GM19438 (cell line): ENCODE measurements at regions not wholly inside any gene's neighbourhood (a gene's known extent, or its start where the extent isn't known, plus 50 kb on each side); places are given as distances from the start of the nearest gene placed in this dataset.
"Not testable (repeated sequence)": the region's sequence is repeated elsewhere in the genome, so short reads cannot be mapped to it uniquely, and the experiment has no call there.

Source experiments
- ATAC-seq: cut with Tn5 transposase; IDR thresholded peaks from one replicate; pipeline ENCODE4 v1.9.1; 2021; ENCODE audit warnings: low read depth; ENCODE audit not compliant: unreplicated experiment

- ATAC-seq = not testable (repeated sequence)
These were observed 197.4 kb downstream of the TMEM121 start for GRCh38 chr14:105723776-105724175.

GRCh38 chr14:105729825-105730368 lies 203.5 kb downstream of the TMEM121 start:
- not testable (repeated sequence) for ATAC-seq

- ATAC-seq = not testable (repeated sequence)
These were observed 204.3 kb downstream of the TMEM121 start for GRCh38 chr14:105730731-105731130.

GRCh38 chr14:105731221-105731985 lies 205.0 kb downstream of the TMEM121 start:
- ATAC-seq = not testable (repeated sequence)

- ATAC-seq = no peak
These were observed 207.0 kb downstream of the TMEM121 start for GRCh38 chr14:105733081-105734065.

- not testable (repeated sequence) for ATAC-seq
These were observed 207.9 kb downstream of the TMEM121 start for GRCh38 chr14:105734241-105734640.

- ATAC-seq = not testable (repeated sequence)
These were observed 209.9 kb downstream of the TMEM121 start for GRCh38 chr14:105736331-105736730.

- no peak for ATAC-seq
These were observed 211.3 kb downstream of the TMEM121 start for GRCh38 chr14:105737504-105738246.

GRCh38 chr14:105738638-105739037 lies 212.3 kb downstream of the TMEM121 start:
- ATAC-seq = no peak

- no peak for ATAC-seq
These were observed 213.1 kb downstream of the TMEM121 start for GRCh38 chr14:105739331-105740102.

- ATAC-seq = not testable (repeated sequence)
These were observed 213.9 kb downstream of the TMEM121 start for GRCh38 chr14:105740272-105740671.

- ATAC-seq = not testable (repeated sequence)
These were observed 214.6 kb downstream of the TMEM121 start for GRCh38 chr14:105740961-105741360.

- not testable (repeated sequence) for ATAC-seq
These were observed 215.5 kb downstream of the TMEM121 start for GRCh38 chr14:105741707-105742530.

GRCh38 chr14:105742531-105742848 lies 216.1 kb downstream of the TMEM121 start:
- no peak for ATAC-seq

GRCh38 chr14:105742904-105743701 lies 216.7 kb downstream of the TMEM121 start:
- not testable (repeated sequence) for ATAC-seq

GRCh38 chr14:105744213-105744787 lies 217.9 kb downstream of the TMEM121 start:
- not testable (repeated sequence) for ATAC-seq

GRCh38 chr14:105745433-105746123 lies 219.2 kb downstream of the TMEM121 start:
- no peak for ATAC-seq
